BLaER1 treated with 17β-estradiol and CSF1 and Interleukin-3, amounts not matched to agents 10 nM and 100 nM (cell line): ENCODE measurements at regions not wholly inside any gene's neighbourhood (a gene's known extent, or its start where the extent isn't known, plus 50 kb on each side); places are given as distances from the start of the nearest gene placed in this dataset.
"Not testable (repeated sequence)": the region's sequence is repeated elsewhere in the genome, so short reads cannot be mapped to it uniquely, and the experiment has no call there.

Source experiments
- H3K27ac ChIP-seq, 11 experiments: shearing (Covaris generic); formaldehyde crosslinking; 2 replicates each; pipeline ENCODE4 v1.8.1; 2022
- H3K27me3 ChIP-seq, 11 experiments: shearing (Covaris generic); formaldehyde crosslinking; 2 replicates each; pipeline ENCODE4 v1.8.1; 2022
- H3K36me3 ChIP-seq, 11 experiments: shearing (Covaris generic); formaldehyde crosslinking; 2 replicates each; pipeline ENCODE4 v1.8.1; 2022
- H3K4me1 ChIP-seq, 10 experiments: shearing (Covaris generic); formaldehyde crosslinking; 2 replicates each; pipeline ENCODE4 v1.8.1; 2022
- H3K4me2 ChIP-seq, 11 experiments: shearing (Covaris generic); formaldehyde crosslinking; 2 replicates each; pipeline ENCODE4 v1.8.1; 2022
- H3K4me3 ChIP-seq, 10 experiments: shearing (Covaris generic); formaldehyde crosslinking; 2 replicates each; pipeline ENCODE4 v1.8.1; 2022
- H3K9ac ChIP-seq, 11 experiments: shearing (Covaris generic); formaldehyde crosslinking; 2 replicates each; pipeline ENCODE4 v1.8.1; 2022
- H3K9me3 ChIP-seq, 11 experiments: shearing (Covaris generic); formaldehyde crosslinking; replicated peaks in 1 of 11; 2 replicates each; pipeline ENCODE4 v1.8.1; 2022
- H4K20me1 ChIP-seq, 11 experiments: shearing (Covaris generic); formaldehyde crosslinking; 2 replicates each; pipeline ENCODE4 v1.8.1; 2022
- Cebpa-rat ChIP-seq, 11 experiments: shearing (Covaris generic); IDR thresholded peaks; 2 replicates each; pipeline ENCODE4 v1.8.1; 2022

DNA sequence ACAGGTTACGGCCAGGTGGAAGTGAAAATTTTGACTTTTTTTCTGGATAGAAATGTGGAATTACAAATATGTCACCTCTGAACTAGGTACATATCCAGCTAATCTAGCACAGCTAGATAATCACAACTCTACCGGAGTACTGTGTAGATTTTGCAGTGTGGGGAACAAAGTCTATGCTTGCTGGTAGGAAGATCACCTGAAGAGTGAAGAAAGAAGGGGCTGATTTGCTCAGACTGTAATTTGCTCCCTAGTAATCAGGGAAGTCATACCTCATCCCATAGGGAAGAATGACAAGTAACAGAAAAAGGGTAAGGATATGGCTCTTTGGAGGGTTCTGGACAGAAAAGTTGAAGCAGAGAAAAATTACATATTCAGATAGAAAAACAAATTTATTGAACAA is 319.6 kb upstream of the TMPRSS15 start:
- no peaks in the 10 kb centered on the region for H3K9me3 ChIP-seq
- H3K4me1 ChIP-seq = no peaks in the 10 kb centered on the region
- no peaks in the 10 kb centered on the region for H3K36me3 ChIP-seq
- no peaks in the 10 kb centered on the region for H3K27me3 ChIP-seq
- no peak overlapping the region for H3K9ac ChIP-seq
- H4K20me1 ChIP-seq = no peaks in the 10 kb centered on the region
- H3K27ac ChIP-seq = no peak overlapping the region
- H3K4me3 ChIP-seq = no peak overlapping the region
- no peak overlapping the region for H3K4me2 ChIP-seq
- TF ChIP-seq Cebpa-rat (IDR thresholded peaks at IDR 0.05) = no peak

DNA sequence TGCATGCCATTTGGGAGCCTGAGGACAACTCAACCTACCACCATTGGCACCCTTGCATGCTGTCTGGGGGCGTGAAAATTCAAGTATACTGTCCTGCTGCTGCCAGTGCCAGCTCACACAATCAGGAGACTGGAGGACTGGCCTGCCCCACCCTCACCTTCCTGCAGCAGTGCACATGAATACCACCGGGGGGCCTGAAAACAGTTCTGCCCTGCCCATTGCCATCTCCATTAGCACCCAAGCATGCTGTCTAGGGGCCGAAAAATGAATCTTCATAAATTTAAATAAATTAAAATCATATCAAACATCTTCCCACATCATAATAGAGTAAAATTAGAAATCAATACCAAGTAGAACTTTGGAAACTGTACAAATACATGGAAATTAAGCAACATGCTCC is 322.1 kb upstream of the TMPRSS15 start:
- TF ChIP-seq Cebpa-rat (IDR thresholded peaks at IDR 0.05) = no peak
- Histone ChIP-seq H3K9me3 (no peaks in the 10 kb centered on the region), H3K4me1 (no peaks in the 10 kb centered on the region), H3K36me3 (no peaks in the 10 kb centered on the region), H3K4me2 (no peak overlapping the region), H4K20me1 (no peaks in the 10 kb centered on the region), H3K27me3 (no peaks in the 10 kb centered on the region), H3K9ac (no peak overlapping the region), H3K4me3 (no peak overlapping the region), H3K27ac (no peak overlapping the region)

DNA sequence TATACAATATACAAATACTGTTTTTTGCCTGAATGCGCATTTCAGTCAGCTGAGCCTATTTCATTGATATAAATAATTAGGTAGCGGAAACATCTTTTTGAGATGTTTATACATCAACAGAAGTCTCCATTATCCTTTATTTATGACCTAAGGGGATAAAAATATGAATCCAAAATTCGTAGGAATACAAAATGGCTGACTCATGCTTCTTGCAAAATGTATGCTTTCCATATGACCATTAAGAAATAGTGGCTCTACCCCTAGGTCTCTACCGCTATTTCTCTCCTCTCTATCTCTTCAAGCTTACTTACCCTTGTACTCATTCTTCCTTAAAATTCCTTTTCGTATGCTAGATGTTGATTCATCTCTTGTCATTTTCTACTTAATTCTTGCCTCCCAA is 338.4 kb upstream of the TMPRSS15 start:
- no peaks in the 10 kb centered on the region for H3K9me3 ChIP-seq
- no peaks in the 10 kb centered on the region for H4K20me1 ChIP-seq
- no peaks in the 10 kb centered on the region for H3K36me3 ChIP-seq
- no peak overlapping the region for H3K4me3 ChIP-seq
- no peak overlapping the region for H3K4me2 ChIP-seq
- no peaks in the 10 kb centered on the region for H3K27me3 ChIP-seq
- H3K27ac ChIP-seq = no peak overlapping the region
- TF ChIP-seq Cebpa-rat (IDR thresholded peaks at IDR 0.05) = no peak
- H3K9ac ChIP-seq = no peak overlapping the region
- no peaks in the 10 kb centered on the region for H3K4me1 ChIP-seq

DNA sequence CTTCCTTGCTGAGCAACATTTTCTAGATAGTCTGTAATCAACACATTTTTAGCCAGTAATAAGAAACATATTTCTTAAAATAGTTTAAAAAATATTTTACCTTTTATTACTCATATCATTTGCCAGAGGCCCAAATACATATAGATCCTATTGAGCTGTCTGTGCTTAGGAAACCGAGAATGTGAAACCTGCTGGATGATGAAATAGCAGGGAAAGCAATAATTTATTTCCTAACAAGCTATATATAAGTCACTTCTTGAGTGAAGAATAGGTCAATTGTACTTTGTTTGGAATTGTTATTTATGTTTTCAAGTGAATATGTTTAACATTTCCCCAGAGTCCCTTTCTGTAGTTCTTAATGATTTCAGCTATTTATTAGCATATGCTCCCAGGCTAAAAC is 339.9 kb upstream of the TMPRSS15 start:
- Histone ChIP-seq H3K4me2 (no peak overlapping the region), H3K9me3 (no peaks in the 10 kb centered on the region), H3K27me3 (no peaks in the 10 kb centered on the region), H3K36me3 (no peaks in the 10 kb centered on the region), H3K4me3 (no peak overlapping the region), H3K27ac (no peak overlapping the region), H3K4me1 (no peaks in the 10 kb centered on the region), H4K20me1 (no peaks in the 10 kb centered on the region), H3K9ac (no peak overlapping the region)
- TF ChIP-seq Cebpa-rat (IDR thresholded peaks at IDR 0.05) = no peak

DNA sequence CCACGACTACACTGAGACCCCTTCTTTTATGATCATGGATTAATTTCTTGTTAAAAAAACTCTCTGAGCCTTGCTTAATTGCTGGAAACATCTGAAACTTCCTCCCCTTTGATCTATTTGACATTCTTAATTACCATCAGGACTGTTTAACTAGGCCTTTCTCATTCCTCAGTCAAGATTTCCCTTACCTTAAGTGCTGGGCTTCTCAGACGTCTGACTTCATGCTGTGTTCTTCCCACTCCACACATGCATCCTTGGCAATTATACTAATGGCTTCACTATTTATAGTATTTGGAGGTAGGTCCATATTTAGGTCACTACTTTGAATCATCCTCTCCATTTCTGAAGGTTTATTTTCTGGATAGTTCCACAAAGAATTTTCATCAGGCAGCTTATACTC is 341.3 kb upstream of the TMPRSS15 start:
- Histone ChIP-seq H3K9me3 (no peaks in the 10 kb centered on the region), H3K36me3 (no peaks in the 10 kb centered on the region), H3K4me1 (no peaks in the 10 kb centered on the region), H4K20me1 (no peaks in the 10 kb centered on the region), H3K27me3 (no peaks in the 10 kb centered on the region), H3K27ac (no peak overlapping the region), H3K4me3 (no peak overlapping the region), H3K9ac (no peak overlapping the region), H3K4me2 (no peak overlapping the region)
- no peak for TF ChIP-seq Cebpa-rat (IDR thresholded peaks at IDR 0.05)

DNA sequence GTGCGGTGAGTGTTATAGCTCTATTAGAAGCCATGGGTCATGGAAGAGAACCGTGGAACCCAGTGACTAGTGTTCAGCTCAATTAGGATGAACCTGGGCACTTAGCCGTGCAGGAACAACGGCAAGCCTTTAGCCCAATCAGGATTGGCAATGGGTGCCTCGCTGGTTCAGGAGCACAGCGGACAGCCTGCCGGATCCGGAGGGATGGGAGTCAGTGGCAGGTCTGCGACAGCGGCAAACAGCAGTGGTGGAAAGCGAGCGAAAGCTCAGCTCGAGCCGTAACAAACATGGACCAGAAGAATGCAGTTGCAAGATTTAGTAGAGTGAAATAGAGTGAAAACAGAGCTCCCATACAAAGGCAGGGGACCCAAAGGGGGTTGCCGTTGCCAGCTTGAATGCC is 349.3 kb upstream of the TMPRSS15 start:
- not testable (repeated sequence) for H3K27me3 ChIP-seq

DNA sequence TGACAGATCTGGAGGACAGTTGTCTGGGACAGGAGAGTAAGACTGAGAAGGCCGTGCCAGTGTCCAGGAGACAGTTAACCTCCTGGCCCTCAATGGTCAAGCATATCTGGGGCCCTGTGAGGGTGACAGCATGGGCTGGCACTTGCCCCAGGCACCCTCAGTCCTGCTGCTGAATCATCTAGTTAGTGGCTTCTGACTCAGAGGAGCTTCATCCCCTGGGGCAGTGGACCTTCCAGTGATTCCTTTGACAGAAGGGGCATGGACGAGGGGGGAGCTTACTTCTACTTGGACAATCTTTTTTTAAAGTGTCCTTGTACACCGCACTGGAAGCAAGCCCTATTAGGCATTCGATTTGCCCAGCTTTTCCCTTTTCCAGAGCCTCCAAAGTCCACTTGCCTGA is 352.7 kb upstream of the TMPRSS15 start:
- not testable (repeated sequence) for H4K20me1 ChIP-seq, H3K9ac ChIP-seq, H3K36me3 ChIP-seq, H3K4me1 ChIP-seq, H3K27ac ChIP-seq, H3K27me3 ChIP-seq, H3K4me3 ChIP-seq, H3K4me2 ChIP-seq, H3K9me3 ChIP-seq

More for the DNA sequence above, 349.3 kb upstream of the TMPRSS15 start:
- H3K4me1 ChIP-seq, H3K9me3 ChIP-seq, H3K4me3 ChIP-seq, H3K36me3 ChIP-seq, H4K20me1 ChIP-seq, H3K27ac ChIP-seq, H3K4me2 ChIP-seq, H3K9ac ChIP-seq: not testable (repeated sequence)

DNA sequence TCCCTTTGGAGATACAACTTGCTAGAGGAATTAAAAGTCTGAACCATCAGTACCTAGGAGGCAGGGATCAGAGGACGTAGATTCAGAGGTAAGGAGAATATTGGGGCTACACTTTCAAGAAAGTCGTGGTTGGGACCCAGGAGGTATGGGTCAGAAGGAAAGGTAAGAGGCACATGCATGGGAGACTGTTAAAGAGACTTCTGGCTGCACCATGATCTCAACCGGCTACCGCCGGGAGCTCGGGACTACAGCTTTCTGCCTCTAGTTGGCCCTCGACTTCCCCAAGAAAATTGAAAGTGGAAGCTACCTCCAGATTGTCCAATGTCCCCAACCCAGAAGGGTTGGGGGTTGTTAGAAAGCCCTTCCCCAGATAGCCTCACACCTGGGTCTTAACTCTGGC is 355.7 kb upstream of the TMPRSS15 start:
- Histone ChIP-seq H3K27me3 (no peaks in the 10 kb centered on the region), H3K9ac (no peak overlapping the region), H3K27ac (no peak overlapping the region), H3K36me3 (no peaks in the 10 kb centered on the region), H3K4me2 (no peak overlapping the region), H3K9me3 (no peaks in the 10 kb centered on the region), H3K4me3 (no peak overlapping the region), H4K20me1 (no peaks in the 10 kb centered on the region), H3K4me1 (no peaks in the 10 kb centered on the region)
- no peak for TF ChIP-seq Cebpa-rat (IDR thresholded peaks at IDR 0.05)

DNA sequence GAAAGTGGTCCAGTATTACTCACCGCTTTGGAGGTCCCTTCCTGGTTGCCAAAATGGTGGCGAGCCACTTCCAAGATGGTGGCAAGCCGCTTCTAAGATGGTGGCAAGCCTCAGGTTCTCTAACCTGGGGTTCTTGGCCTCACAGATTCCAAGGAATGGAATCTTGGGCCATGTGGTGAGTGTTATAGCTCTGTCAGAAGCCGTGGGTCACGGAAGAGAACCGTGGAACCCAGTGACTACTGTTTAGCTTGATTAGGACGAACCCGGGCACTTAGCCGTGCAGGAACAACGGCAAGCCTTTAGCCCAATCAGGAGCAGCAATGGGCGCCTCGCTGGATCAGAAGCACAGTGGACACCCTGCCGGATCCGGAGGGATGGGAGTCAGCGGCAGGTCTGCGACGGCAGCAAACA is 356.2 kb upstream of the TMPRSS15 start:
- TF ChIP-seq Cebpa-rat (IDR thresholded peaks at IDR 0.05) = no peak
- H3K4me1 ChIP-seq = no peaks in the 10 kb centered on the region
- H3K9me3 ChIP-seq = peaks cover 0 to 4% (median 0%) of the 10 kb centered on the region in 11 experiments; a peak in 2 of 22 replicates
- H3K36me3 ChIP-seq = no peaks in the 10 kb centered on the region
- H3K27ac ChIP-seq = no peak overlapping the region
- no peak overlapping the region for H3K4me3 ChIP-seq
- no peak overlapping the region for H3K9ac ChIP-seq
- H3K27me3 ChIP-seq = no peaks in the 10 kb centered on the region
- H3K4me2 ChIP-seq = no peak overlapping the region
- H4K20me1 ChIP-seq = no peaks in the 10 kb centered on the region

DNA sequence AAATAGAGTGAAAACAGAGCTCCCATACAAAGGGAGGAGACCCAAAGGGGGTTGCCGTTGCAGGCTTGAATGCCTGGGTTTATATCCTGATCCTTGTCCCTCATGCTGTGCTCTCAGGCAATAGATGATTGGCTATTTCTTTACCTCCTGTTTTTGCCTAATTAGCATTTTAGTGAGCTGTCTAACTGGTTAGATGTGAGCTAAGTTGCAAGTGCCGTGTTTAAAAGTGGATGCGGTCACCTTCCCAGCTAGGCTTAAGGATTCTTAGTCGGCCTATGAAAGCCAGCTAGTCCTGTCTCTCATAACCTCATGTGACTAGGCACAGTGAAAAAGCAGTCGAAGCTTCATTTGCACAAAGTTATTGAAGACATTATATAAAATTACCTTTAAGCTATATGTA is 356.7 kb upstream of the TMPRSS15 start:
- Histone ChIP-seq H3K27me3 (no peaks in the 10 kb centered on the region), H3K9ac (no peak overlapping the region), H3K36me3 (no peaks in the 10 kb centered on the region), H4K20me1 (no peaks in the 10 kb centered on the region), H3K4me2 (no peak overlapping the region), H3K9me3 (peaks cover 0 to 6% (median 0%) of the 10 kb centered on the region in 11 experiments; a peak in 2 of 22 replicates), H3K27ac (no peak overlapping the region), H3K4me3 (no peak overlapping the region), H3K4me1 (peaks cover 0 to under 1% (median 0%) of the 10 kb centered on the region in 10 experiments; a peak in 2 of 20 replicates)
- TF ChIP-seq Cebpa-rat (IDR thresholded peaks at IDR 0.05) = no peak

DNA sequence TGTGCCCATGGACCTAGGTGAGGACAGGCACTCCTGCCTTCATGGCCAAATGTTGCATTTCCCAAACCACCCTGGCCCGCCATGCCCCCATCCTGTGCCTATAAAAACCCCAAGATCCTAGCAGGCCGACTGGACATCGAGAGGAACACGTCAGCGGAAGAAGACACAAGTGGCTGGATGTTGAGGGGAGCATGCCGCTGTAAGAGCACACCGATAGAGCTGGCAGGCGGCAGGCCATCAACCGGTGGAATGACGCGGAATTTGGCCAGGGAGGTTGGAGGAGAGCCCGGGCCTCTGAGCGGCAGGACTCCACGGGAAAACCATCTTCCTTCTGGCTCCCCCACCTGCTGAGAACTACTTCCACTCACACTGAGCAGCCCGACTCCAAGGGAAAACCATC is 361.1 kb upstream of the TMPRSS15 start:
- Histone ChIP-seq H3K27ac (no peak overlapping the region), H3K27me3 (no peaks in the 10 kb centered on the region), H3K36me3 (no peaks in the 10 kb centered on the region), H3K4me3 (no peak overlapping the region), H3K4me2 (no peak overlapping the region), H3K9ac (no peak overlapping the region), H4K20me1 (no peaks in the 10 kb centered on the region), H3K4me1 (peaks cover 0 to 13% (median 0%) of the 10 kb centered on the region in 10 experiments; a peak in 7 of 20 replicates), H3K9me3 (peaks cover 0 to 6% (median 0%) of the 10 kb centered on the region in 11 experiments; a peak in 2 of 22 replicates)
- TF ChIP-seq Cebpa-rat (IDR thresholded peaks at IDR 0.05) = no peak
